ENCODE measurements at regions not wholly inside any gene's neighbourhood (a gene's known extent, or its start where the extent isn't known, plus 50 kb on each side); places are given as distances from the start of the nearest gene placed in this dataset.

DNA sequence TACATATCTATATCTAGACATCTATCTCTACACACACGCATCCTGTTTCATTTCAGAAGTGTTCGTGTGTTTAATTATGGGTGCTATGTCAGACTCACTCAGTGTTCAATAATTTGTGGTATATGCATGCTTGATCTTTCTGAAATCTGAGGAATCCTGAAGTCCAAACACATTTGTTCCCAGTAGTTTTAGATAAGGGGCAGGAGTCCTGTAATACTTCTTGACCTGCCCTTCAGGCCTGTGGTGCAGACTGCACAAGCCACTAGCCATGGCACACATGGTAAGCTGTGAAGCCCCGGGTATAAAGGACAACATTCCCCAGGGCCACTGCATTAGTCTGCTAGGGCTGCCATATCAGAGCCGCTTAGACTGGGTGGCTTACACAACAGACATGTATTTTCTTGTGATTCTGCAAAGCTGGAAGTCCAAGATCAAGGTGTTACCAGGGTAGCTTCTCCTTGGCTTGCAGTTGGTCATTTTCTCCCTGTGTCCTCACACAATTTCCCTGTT is 267.2 kb downstream of the RHOU start:
- TF ChIP-seq CTCF (IDR thresholded peaks at IDR 0.05; ENCODE audit: poor library complexity, severe bottlenecking) (no peak), MXI1 (conservative IDR thresholded peaks at IDR 0.05; ENCODE audit: poor library complexity, severe bottlenecking) (no peak), EP300 (conservative IDR thresholded peaks at IDR 0.05; ENCODE audit: poor library complexity, severe bottlenecking) (no peak)
- TF ChIP-seq, protein P1, sequence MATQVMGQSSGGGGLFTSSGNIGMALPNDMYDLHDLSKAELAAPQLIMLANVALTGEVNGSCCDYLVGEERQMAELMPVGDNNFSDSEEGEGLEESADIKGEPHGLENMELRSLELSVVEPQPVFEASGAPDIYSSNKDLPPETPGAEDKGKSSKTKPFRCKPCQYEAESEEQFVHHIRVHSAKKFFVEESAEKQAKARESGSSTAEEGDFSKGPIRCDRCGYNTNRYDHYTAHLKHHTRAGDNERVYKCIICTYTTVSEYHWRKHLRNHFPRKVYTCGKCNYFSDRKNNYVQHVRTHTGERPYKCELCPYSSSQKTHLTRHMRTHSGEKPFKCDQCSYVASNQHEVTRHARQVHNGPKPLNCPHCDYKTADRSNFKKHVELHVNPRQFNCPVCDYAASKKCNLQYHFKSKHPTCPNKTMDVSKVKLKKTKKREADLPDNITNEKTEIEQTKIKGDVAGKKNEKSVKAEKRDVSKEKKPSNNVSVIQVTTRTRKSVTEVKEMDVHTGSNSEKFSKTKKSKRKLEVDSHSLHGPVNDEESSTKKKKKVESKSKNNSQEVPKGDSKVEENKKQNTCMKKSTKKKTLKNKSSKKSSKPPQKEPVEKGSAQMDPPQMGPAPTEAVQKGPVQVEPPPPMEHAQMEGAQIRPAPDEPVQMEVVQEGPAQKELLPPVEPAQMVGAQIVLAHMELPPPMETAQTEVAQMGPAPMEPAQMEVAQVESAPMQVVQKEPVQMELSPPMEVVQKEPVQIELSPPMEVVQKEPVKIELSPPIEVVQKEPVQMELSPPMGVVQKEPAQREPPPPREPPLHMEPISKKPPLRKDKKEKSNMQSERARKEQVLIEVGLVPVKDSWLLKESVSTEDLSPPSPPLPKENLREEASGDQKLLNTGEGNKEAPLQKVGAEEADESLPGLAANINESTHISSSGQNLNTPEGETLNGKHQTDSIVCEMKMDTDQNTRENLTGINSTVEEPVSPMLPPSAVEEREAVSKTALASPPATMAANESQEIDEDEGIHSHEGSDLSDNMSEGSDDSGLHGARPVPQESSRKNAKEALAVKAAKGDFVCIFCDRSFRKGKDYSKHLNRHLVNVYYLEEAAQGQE (IDR thresholded peaks at IDR 0.05; ENCODE audit: borderline replicate concordance), result no peak
